Transverse colon (tissue), 4 donors: ENCODE measurements at regions not wholly inside any gene's neighbourhood (a gene's known extent, or its start where the extent isn't known, plus 50 kb on each side); places are given as distances from the start of the nearest gene placed in this dataset.

Source experiments
- CTCF ChIP-seq, 5 experiments: fragments of 200-600 bp in 3 of 5; fragments of 450-650 bp in 2 of 5; sonication (generic) in 3 of 5; IDR thresholded peaks; 1 replicate in 2 of 5; 2 replicates in 3 of 5; pipeline ENCODE4 v1.5.1; 2016 to 2017; ENCODE audit warnings: antibody characterized with exemption in 5 of 5, inconsistent platforms in 3 of 5, mild to moderate bottlenecking in 2 of 5, moderate library complexity in 1 of 5
- EP300 ChIP-seq: sonication (generic); formaldehyde crosslinking; IDR thresholded peaks from one replicate; pipeline ENCODE4 v1.6.1; 2017; ENCODE audit warnings: antibody characterized with exemption, low read depth
- POLR2A ChIP-seq: fragments of 450-650 bp; IDR thresholded peaks from one replicate; pipeline ENCODE4 v1.6.1; 2016; ENCODE audit warnings: antibody characterized with exemption, mild to moderate bottlenecking, moderate library complexity
- POLR2AphosphoS5 ChIP-seq, 3 donors: sonication (generic); formaldehyde crosslinking; IDR thresholded peaks; one replicate each; pipeline ENCODE4 v1.6.1; 2016; ENCODE audit warnings: antibody characterized with exemption in 3 of 3

GRCh38 chr15:47661661-47662180 is 55.6 kb upstream of the SEMA6D start:
- TF ChIP-seq CTCF (IDR thresholded peaks at IDR 0.05) (no peak), POLR2AphosphoS5 (IDR thresholded peaks at IDR 0.05) (no peak), POLR2A (no peak), EP300 (no peak)
